GM10266 (cell line): ENCODE measurements at regions not wholly inside any gene's neighbourhood (a gene's known extent, or its start where the extent isn't known, plus 50 kb on each side); places are given as distances from the start of the nearest gene placed in this dataset.

Source experiments
- DNase-seq: peaks from one replicate; pipeline ENCODE4 v3.0.0; 2012; ENCODE audit errors: extremely low spot score
- CTCF ChIP-seq: IDR thresholded peaks from 2 replicates; pipeline ENCODE4 v1.5.1; 2012; ENCODE audit warnings: mild to moderate bottlenecking, low read depth; ENCODE audit not compliant: control insufficient read depth, insufficient read depth; ENCODE audit errors: missing control alignments

- no peak for TF ChIP-seq CTCF
- no peak for DNase-seq
These were observed 54.0 kb upstream of the VGLL4 start for GRCh38 chr3:11697701-11698100.

DNA sequence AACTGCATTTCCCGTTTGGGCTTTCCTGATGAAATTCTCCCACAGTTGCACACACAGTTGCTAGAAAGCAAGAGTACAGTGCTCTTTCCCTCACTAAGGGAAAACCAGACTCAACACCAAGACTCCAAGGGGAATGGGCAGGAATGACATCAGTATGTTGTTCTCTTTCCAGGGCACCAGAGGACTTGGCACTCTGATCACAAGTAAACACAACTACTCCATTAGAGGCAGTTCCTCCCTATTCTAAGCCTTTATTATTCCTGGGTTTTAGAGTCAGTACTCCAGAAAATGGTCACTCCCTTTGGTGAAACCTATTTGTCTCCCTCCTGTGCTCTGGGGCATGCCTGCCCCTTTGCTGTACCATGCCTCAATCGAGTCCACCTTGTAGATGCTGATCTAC lies 52.3 kb upstream of the VGLL4 start:
- TF ChIP-seq CTCF, result no peak
- no peak for DNase-seq
